Suprapubic skin (tissue), 2 donors: ENCODE measurements at regions not wholly inside any gene's neighbourhood (a gene's known extent, or its start where the extent isn't known, plus 50 kb on each side); places are given as distances from the start of the nearest gene placed in this dataset.

ENCODE experiments used
- EP300 ChIP-seq: sonication (generic); formaldehyde crosslinking; IDR thresholded peaks from one replicate; pipeline ENCODE4 v1.6.1; 2017; ENCODE audit warnings: antibody characterized with exemption
- POLR2A ChIP-seq, 2 donors: fragments of 450-650 bp; IDR thresholded peaks; one replicate each; pipeline ENCODE4 v1.6.1; 2017; ENCODE audit warnings: antibody characterized with exemption in 2 of 2, mild to moderate bottlenecking in 2 of 2, moderate library complexity in 2 of 2

- TF ChIP-seq EP300 (no peak), POLR2A (IDR thresholded peaks at IDR 0.05) (no peak)
These were observed 132.0 kb upstream of the NAV2 start for GRCh38 chr11:19580646-19581045.
